ENCODE measurements at regions not wholly inside any gene's neighbourhood (a gene's known extent, or its start where the extent isn't known, plus 50 kb on each side); places are given as distances from the start of the nearest gene placed in this dataset.

GRCh38 chr3:27570421-27571106 is 86.4 kb upstream of the SLC4A7 start:
- H3K36me3 ChIP-seq = no peaks in the 10 kb centered on the region
- 60 to 67% (median 67%) methylated on average over 4 of the region's 4 CpGs for WGBS, 3 donors
- no peak for DNase-seq
- intact Hi-C loops (cut with DNase I) = loop anchor here in 1 of 4 donors (10.0 kb wide), 1 partner anchor 94 kb away; no protein-coding TSS in a partner anchor
- no peaks in the 10 kb centered on the region for H3K27me3 ChIP-seq
- no peak overlapping the region for H3K4me3 ChIP-seq
- TF ChIP-seq EP300 (IDR thresholded peaks at IDR 0.05) (no peak), POLR2A (IDR thresholded peaks at IDR 0.05) (no peak), CTCF (IDR thresholded peaks at IDR 0.05) (no peak)
- no peak overlapping the region for H3K27ac ChIP-seq
- peaks cover 2% of the 10 kb centered on the region for H3K4me1 ChIP-seq (ENCODE audit: insufficient read depth)
- H3K9me3 ChIP-seq = no peaks in the 10 kb centered on the region

DNA sequence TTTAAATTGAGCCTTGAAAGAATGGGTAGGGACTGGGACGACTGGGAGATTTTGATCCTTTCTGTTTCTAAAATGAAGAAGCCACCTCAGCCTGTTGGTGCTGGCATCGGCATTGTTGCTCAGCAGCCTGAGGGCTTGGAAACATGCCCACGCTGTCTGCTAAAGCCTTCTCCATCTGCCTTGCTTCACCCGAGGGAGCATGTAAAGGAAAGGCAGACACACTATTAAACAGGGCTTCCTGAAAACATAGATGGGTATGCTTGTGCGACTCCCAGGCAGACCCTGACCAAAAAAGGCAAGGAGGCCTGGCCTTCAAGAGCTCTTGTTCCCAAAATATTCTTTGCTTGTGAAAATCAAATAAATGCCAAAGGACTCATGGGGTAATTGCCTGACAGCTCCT is 84.2 kb upstream of the SLC4A7 start:
- Histone ChIP-seq H3K27ac (no peak overlapping the region), H3K4me3 (no peak overlapping the region), H3K27me3 (no peaks in the 10 kb centered on the region), H3K4me1 (ENCODE audit: insufficient read depth) (peaks cover 2% of the 10 kb centered on the region), H3K9me3 (no peaks in the 10 kb centered on the region), H3K36me3 (no peaks in the 10 kb centered on the region)
- intact Hi-C loops (cut with DNase I) = no loop called here
- TF ChIP-seq CTCF (IDR thresholded peaks at IDR 0.05) (no peak), POLR2A (IDR thresholded peaks at IDR 0.05) (no peak), EP300 (IDR thresholded peaks at IDR 0.05) (no peak)
- 7 to 38% (median 18%) methylated on average over 5 of the region's 5 CpGs for whole genome bisulfite sequencing, 3 donors
- peak; percentile 10 to 46 (median 36) for DNase-seq

DNA sequence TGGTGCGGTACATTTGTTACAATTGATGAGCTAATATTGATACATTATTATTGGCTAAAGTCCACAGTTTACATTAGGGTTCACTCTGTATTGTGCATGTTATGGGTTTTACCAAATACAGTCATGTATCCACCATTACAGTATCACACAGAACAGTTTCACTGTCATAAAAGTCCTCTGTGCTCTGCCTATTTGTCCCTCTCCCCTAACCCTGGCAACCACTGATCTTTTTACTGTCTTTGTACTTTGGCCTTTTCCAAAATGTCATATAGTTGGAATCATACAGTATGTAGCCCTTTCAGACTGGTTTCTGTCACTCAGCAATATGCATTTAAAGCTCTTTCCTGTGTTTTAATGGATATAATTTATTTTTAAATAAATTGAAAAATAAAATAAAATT is 83.1 kb upstream of the SLC4A7 start:
- intact Hi-C loops (cut with DNase I) = no loop called here
- 97 to 100% (median 100%) methylated on average over 1 of the region's 1 CpG for WGBS, 3 donors

GRCh38 chr3:27565201-27565852 is 81.1 kb upstream of the SLC4A7 start:
- no peaks in the 10 kb centered on the region for H3K9me3 ChIP-seq
- no peaks in the 10 kb centered on the region for H3K27me3 ChIP-seq
- DNase-seq = no peak
- no peak overlapping the region for H3K4me3 ChIP-seq
- intact Hi-C loops (cut with DNase I) = no loop called here
- no peaks in the 10 kb centered on the region for H3K36me3 ChIP-seq
- WGBS, 3 donors = 66 to 73% (median 70%) methylated on average over 5 of the region's 5 CpGs
- peaks cover 2% of the 10 kb centered on the region for H3K4me1 ChIP-seq (ENCODE audit: insufficient read depth)
- no peak for TF ChIP-seq POLR2A (IDR thresholded peaks at IDR 0.05)
- no peak for TF ChIP-seq CTCF (IDR thresholded peaks at IDR 0.05)
- TF ChIP-seq EP300 (IDR thresholded peaks at IDR 0.05) = no peak
- H3K27ac ChIP-seq = no peak overlapping the region

More for the DNA sequence above, 83.1 kb upstream of the SLC4A7 start:
- Histone ChIP-seq H3K4me3 (no peak overlapping the region), H3K36me3 (no peaks in the 10 kb centered on the region), H3K9me3 (no peaks in the 10 kb centered on the region), H3K4me1 (ENCODE audit: insufficient read depth) (peaks cover 2% of the 10 kb centered on the region), H3K27ac (no peak overlapping the region), H3K27me3 (no peaks in the 10 kb centered on the region)
- TF ChIP-seq EP300 (IDR thresholded peaks at IDR 0.05) (no peak), POLR2A (IDR thresholded peaks at IDR 0.05) (no peak), CTCF (IDR thresholded peaks at IDR 0.05) (no peak)
- DNase-seq = no peak

Data from ovary (tissue), 7 donors.